ENCODE measurements at regions not wholly inside any gene's neighbourhood (a gene's known extent, or its start where the extent isn't known, plus 50 kb on each side); places are given as distances from the start of the nearest gene placed in this dataset.

GRCh38 chr3:65303431-65303830 is 615.6 kb upstream of the ADAMTS9 start:
- Histone ChIP-seq H3K4me1 (ENCODE audit: control insufficient read depth, insufficient read depth, low read length) (no peaks in the 10 kb centered on the region), H3K9me3 (ENCODE audit: control insufficient read depth, low read length) (no peaks in the 10 kb centered on the region), H3K27ac (ENCODE audit: insufficient read depth, low read depth, low read length, poor library complexity, severe bottlenecking) (no peak overlapping the region), H3K27me3 (ENCODE audit: control insufficient read depth, insufficient read depth, low read length, poor library complexity, severe bottlenecking) (no peaks in the 10 kb centered on the region), H3K36me3 (ENCODE audit: control insufficient read depth, insufficient read depth, low read length) (no peaks in the 10 kb centered on the region), H3K4me3 (ENCODE audit: insufficient read depth, low read depth, low read length) (no peak overlapping the region)
- WGBS, 2 experiments = 84 to 88% methylated on average over 6 of the region's 6 CpGs

GRCh38 chr3:65291448-65292125 is 603.8 kb upstream of the ADAMTS9 start:
- Histone ChIP-seq H3K36me3 (ENCODE audit: control insufficient read depth, insufficient read depth, low read length) (no peaks in the 10 kb centered on the region), H3K4me1 (ENCODE audit: control insufficient read depth, insufficient read depth, low read length) (no peaks in the 10 kb centered on the region), H3K9me3 (ENCODE audit: control insufficient read depth, low read length) (no peaks in the 10 kb centered on the region), H3K4me3 (ENCODE audit: insufficient read depth, low read depth, low read length) (no peak overlapping the region), H3K27me3 (ENCODE audit: control insufficient read depth, insufficient read depth, low read length, poor library complexity, severe bottlenecking) (no peaks in the 10 kb centered on the region), H3K27ac (ENCODE audit: insufficient read depth, low read depth, low read length, poor library complexity, severe bottlenecking) (no peak overlapping the region)
- 77 to 92% methylated on average over 4 of the region's 4 CpGs for WGBS, 2 experiments

DNA sequence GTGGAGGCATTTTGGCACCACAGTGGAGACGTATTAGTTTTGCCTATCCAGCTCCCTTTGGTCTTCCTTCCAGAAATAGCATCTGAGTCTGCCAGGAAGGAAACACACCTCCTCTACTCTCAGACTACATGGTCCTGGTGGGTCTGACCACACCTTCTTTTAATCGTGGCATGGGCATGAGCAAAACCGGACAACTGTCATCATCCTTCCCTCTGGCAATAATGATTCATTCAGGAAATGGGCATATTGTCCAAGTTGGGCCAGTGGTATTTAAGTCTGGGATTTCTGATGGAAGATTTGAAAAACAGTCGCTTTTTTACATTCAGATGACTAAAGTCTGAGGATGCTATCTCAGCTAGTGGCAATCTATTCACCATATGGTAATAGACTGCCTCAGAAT is 601.0 kb upstream of the ADAMTS9 start:
- H3K4me1 ChIP-seq (ENCODE audit: control insufficient read depth, insufficient read depth, low read length) = no peaks in the 10 kb centered on the region
- no peaks in the 10 kb centered on the region for H3K27me3 ChIP-seq (ENCODE audit: control insufficient read depth, insufficient read depth, low read length, poor library complexity, severe bottlenecking)
- no peaks in the 10 kb centered on the region for H3K9me3 ChIP-seq (ENCODE audit: control insufficient read depth, low read length)
- no peak overlapping the region for H3K27ac ChIP-seq (ENCODE audit: insufficient read depth, low read depth, low read length, poor library complexity, severe bottlenecking)
- no peaks in the 10 kb centered on the region for H3K36me3 ChIP-seq (ENCODE audit: control insufficient read depth, insufficient read depth, low read length)
- WGBS, 2 experiments = 95 to 99% methylated on average over 4 of the region's 4 CpGs
- no peak overlapping the region for H3K4me3 ChIP-seq (ENCODE audit: insufficient read depth, low read depth, low read length)

GRCh38 chr3:65285956-65286355 is 598.2 kb upstream of the ADAMTS9 start:
- Histone ChIP-seq H3K27me3 (ENCODE audit: control insufficient read depth, insufficient read depth, low read length, poor library complexity, severe bottlenecking) (no peaks in the 10 kb centered on the region), H3K27ac (ENCODE audit: insufficient read depth, low read depth, low read length, poor library complexity, severe bottlenecking) (no peak overlapping the region)

DNA sequence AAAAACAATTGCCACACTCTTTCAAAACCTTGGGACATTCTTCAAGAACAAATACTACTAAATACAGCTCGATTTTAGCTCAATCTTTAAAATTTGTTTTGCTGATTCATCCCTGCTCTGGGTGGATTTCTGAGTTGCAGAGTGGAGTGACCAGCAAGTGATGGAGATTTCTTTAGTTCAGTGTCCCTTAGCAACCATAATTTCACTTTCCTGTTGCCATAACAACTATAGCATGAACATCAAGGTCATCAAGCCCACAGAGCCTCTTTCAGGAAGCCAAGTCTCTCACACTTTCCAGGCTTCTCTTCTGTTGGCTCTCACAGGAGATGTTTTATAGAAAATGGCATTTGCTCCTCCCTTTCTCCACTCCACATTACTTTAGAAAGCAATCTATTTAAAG is 597.2 kb upstream of the ADAMTS9 start:
- Histone ChIP-seq H3K36me3 (ENCODE audit: control insufficient read depth, insufficient read depth, low read length) (no peaks in the 10 kb centered on the region), H3K27ac (ENCODE audit: insufficient read depth, low read depth, low read length, poor library complexity, severe bottlenecking) (no peak overlapping the region), H3K27me3 (ENCODE audit: control insufficient read depth, insufficient read depth, low read length, poor library complexity, severe bottlenecking) (no peaks in the 10 kb centered on the region), H3K9me3 (ENCODE audit: control insufficient read depth, low read length) (no peaks in the 10 kb centered on the region), H3K4me1 (ENCODE audit: control insufficient read depth, insufficient read depth, low read length) (no peaks in the 10 kb centered on the region), H3K4me3 (ENCODE audit: insufficient read depth, low read depth, low read length) (no peak overlapping the region)
- WGBS, 2 experiments = 79 to 86% methylated on average over 1 of the region's 1 CpG

More at GRCh38 chr3:65285956-65286355, 598.2 kb upstream of the ADAMTS9 start:
- 78 to 90% methylated on average over 1 of the region's 2 CpGs for WGBS, 2 experiments
- Histone ChIP-seq H3K4me1 (ENCODE audit: control insufficient read depth, insufficient read depth, low read length) (no peaks in the 10 kb centered on the region), H3K9me3 (ENCODE audit: control insufficient read depth, low read length) (no peaks in the 10 kb centered on the region), H3K4me3 (ENCODE audit: insufficient read depth, low read depth, low read length) (no peak overlapping the region), H3K36me3 (ENCODE audit: control insufficient read depth, insufficient read depth, low read length) (no peaks in the 10 kb centered on the region)

DNA sequence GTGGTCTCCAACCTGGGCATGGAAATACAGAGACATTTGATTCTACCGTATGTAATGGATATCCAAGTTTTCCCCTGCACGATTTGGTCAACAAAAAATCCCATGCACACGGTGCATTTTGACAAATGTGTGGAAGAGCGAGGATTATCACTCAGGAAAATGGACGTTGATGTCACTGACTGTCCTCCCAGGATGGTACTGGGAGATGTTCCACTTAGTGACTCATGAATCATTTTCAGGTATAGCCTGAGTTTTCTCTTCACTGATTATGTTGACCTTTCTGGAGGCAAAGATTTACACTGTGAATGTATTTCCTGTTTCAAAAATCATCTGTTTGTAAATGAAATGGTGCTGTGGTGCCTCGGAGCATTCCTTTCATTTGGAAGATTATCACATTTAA is 596.7 kb upstream of the ADAMTS9 start:
- Histone ChIP-seq H3K4me1 (ENCODE audit: control insufficient read depth, insufficient read depth, low read length) (no peaks in the 10 kb centered on the region), H3K4me3 (ENCODE audit: insufficient read depth, low read depth, low read length) (no peak overlapping the region), H3K27me3 (ENCODE audit: control insufficient read depth, insufficient read depth, low read length, poor library complexity, severe bottlenecking) (no peaks in the 10 kb centered on the region), H3K9me3 (ENCODE audit: control insufficient read depth, low read length) (no peaks in the 10 kb centered on the region), H3K36me3 (ENCODE audit: control insufficient read depth, insufficient read depth, low read length) (no peaks in the 10 kb centered on the region), H3K27ac (ENCODE audit: insufficient read depth, low read depth, low read length, poor library complexity, severe bottlenecking) (no peak overlapping the region)
- 90 to 94% methylated on average over 6 of the region's 6 CpGs for WGBS, 2 experiments

GRCh38 chr3:65279225-65279782 is 591.5 kb upstream of the ADAMTS9 start:
- no peaks in the 10 kb centered on the region for H3K36me3 ChIP-seq (ENCODE audit: control insufficient read depth, insufficient read depth, low read length)
- H3K9me3 ChIP-seq (ENCODE audit: control insufficient read depth, low read length) = no peaks in the 10 kb centered on the region
- H3K27ac ChIP-seq (ENCODE audit: insufficient read depth, low read depth, low read length, poor library complexity, severe bottlenecking) = no peak overlapping the region
- H3K4me1 ChIP-seq (ENCODE audit: control insufficient read depth, insufficient read depth, low read length) = no peaks in the 10 kb centered on the region
- 90 to 97% methylated on average over 4 to 5 of the region's 6 CpGs for WGBS, 2 experiments
- H3K4me3 ChIP-seq (ENCODE audit: insufficient read depth, low read depth, low read length) = no peak overlapping the region
- no peaks in the 10 kb centered on the region for H3K27me3 ChIP-seq (ENCODE audit: control insufficient read depth, insufficient read depth, low read length, poor library complexity, severe bottlenecking)

DNA sequence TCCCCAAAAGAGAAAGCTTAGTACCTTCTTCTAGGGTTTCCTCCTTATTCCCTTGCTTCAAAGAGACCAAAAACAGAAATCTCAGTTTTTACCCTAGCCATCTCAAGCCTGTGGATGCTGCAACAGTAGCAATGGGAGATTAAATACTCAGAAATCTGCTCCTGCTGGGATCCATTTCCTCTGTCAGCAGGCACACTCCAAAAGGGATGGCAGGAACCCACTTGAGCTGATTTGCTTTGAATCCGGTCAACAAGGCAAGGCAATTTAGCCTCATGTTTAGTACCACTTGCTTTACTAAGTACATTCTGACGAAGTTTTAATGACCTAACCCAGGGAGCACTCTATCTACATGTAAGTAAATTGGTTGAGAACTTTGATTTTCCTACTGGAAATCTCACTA is 590.0 kb upstream of the ADAMTS9 start:
- Histone ChIP-seq H3K36me3 (ENCODE audit: control insufficient read depth, insufficient read depth, low read length) (no peaks in the 10 kb centered on the region), H3K27me3 (ENCODE audit: control insufficient read depth, insufficient read depth, low read length, poor library complexity, severe bottlenecking) (no peaks in the 10 kb centered on the region), H3K9me3 (ENCODE audit: control insufficient read depth, low read length) (no peaks in the 10 kb centered on the region), H3K27ac (ENCODE audit: insufficient read depth, low read depth, low read length, poor library complexity, severe bottlenecking) (no peak overlapping the region), H3K4me1 (ENCODE audit: control insufficient read depth, insufficient read depth, low read length) (no peaks in the 10 kb centered on the region), H3K4me3 (ENCODE audit: insufficient read depth, low read depth, low read length) (no peak overlapping the region)
- 38 to 87% methylated on average over 1 to 2 of the region's 2 CpGs for WGBS, 2 experiments

- Histone ChIP-seq H3K9me3 (ENCODE audit: control insufficient read depth, low read length) (no peaks in the 10 kb centered on the region), H3K4me1 (ENCODE audit: control insufficient read depth, insufficient read depth, low read length) (no peaks in the 10 kb centered on the region), H3K36me3 (ENCODE audit: control insufficient read depth, insufficient read depth, low read length) (no peaks in the 10 kb centered on the region), H3K27ac (ENCODE audit: insufficient read depth, low read depth, low read length, poor library complexity, severe bottlenecking) (no peak overlapping the region), H3K4me3 (ENCODE audit: insufficient read depth, low read depth, low read length) (no peak overlapping the region), H3K27me3 (ENCODE audit: control insufficient read depth, insufficient read depth, low read length, poor library complexity, severe bottlenecking) (no peaks in the 10 kb centered on the region)
- WGBS, 2 experiments = 70% methylated on average over 4 of the region's 4 CpGs
These were observed 588.8 kb upstream of the ADAMTS9 start for GRCh38 chr3:65276551-65276950.

DNA sequence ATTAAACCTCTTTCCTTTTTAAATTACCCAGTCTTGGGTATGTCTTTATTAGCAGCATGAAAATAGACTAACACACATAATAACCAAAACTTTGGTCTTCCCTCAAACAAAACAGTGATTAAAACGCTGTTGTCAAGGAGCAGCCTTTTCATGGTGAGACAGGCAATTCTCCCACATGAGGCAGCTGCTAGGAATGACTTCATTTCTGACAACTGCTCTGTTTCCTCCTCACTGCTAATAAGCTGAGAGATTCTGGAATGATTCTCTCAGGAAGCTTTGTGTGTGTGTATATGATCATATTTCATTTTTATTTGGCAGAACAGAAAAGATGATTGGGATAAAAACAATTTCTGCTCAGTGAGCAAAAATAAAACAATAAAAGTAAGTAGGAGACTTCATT is 580.6 kb upstream of the ADAMTS9 start:
- H3K9me3 ChIP-seq (ENCODE audit: control insufficient read depth, low read length) = no peaks in the 10 kb centered on the region
- H3K36me3 ChIP-seq (ENCODE audit: control insufficient read depth, insufficient read depth, low read length) = no peaks in the 10 kb centered on the region
- no peak overlapping the region for H3K27ac ChIP-seq (ENCODE audit: insufficient read depth, low read depth, low read length, poor library complexity, severe bottlenecking)
- WGBS, 2 experiments = 47 to 65% methylated on average over 1 of the region's 1 CpG
- H3K4me3 ChIP-seq (ENCODE audit: insufficient read depth, low read depth, low read length) = no peak overlapping the region
- H3K27me3 ChIP-seq (ENCODE audit: control insufficient read depth, insufficient read depth, low read length, poor library complexity, severe bottlenecking) = no peaks in the 10 kb centered on the region
- peaks cover 9% of the 10 kb centered on the region for H3K4me1 ChIP-seq (ENCODE audit: control insufficient read depth, insufficient read depth, low read length)

Measured in ectodermal cell (in vitro differentiated cells).